WERI-Rb-1 (cell line): ENCODE measurements at regions not wholly inside any gene's neighbourhood (a gene's known extent, or its start where the extent isn't known, plus 50 kb on each side); places are given as distances from the start of the nearest gene placed in this dataset.

ENCODE experiments used
- DNase-seq: peaks from one replicate; pipeline ENCODE4 v3.0.0-alpha.2; 2020
- H3K27ac ChIP-seq: fragments of 250-450 bp; sonication (Bioruptor Pico); 2 replicates; pipeline ENCODE4 v1.5.1; 2020; ENCODE audit warnings: mild to moderate bottlenecking, moderate library complexity
- H3K27me3 ChIP-seq: fragments of 250-450 bp; sonication (Bioruptor Pico); 2 replicates; pipeline ENCODE4 v1.5.1; 2021; ENCODE audit warnings: mild to moderate bottlenecking, low read depth, moderate library complexity; ENCODE audit not compliant: insufficient read depth, severe bottlenecking
- H3K36me3 ChIP-seq: fragments of 250-450 bp; sonication (Bioruptor Pico); 2 replicates; pipeline ENCODE4 v1.5.1; 2020; ENCODE audit warnings: mild to moderate bottlenecking, moderate library complexity
- H3K4me3 ChIP-seq: 2 replicates; pipeline ENCODE4 v1.5.1; 2011; ENCODE audit warnings: low read depth, mild to moderate bottlenecking, control low read depth, low read length
- H3K9me3 ChIP-seq: fragments of 250-450 bp; sonication (Bioruptor Pico); 2 replicates; pipeline ENCODE4 v1.5.1; 2021; ENCODE audit warnings: mild to moderate bottlenecking, moderate library complexity; ENCODE audit not compliant: severe bottlenecking
- TF ChIP-seq, protein P1 (sequence below): IDR thresholded peaks from 2 replicates; pipeline ENCODE4 v1.5.1; 2011; ENCODE audit warnings: low read depth, mild to moderate bottlenecking, control low read depth, inconsistent platforms, low read length

DNA sequence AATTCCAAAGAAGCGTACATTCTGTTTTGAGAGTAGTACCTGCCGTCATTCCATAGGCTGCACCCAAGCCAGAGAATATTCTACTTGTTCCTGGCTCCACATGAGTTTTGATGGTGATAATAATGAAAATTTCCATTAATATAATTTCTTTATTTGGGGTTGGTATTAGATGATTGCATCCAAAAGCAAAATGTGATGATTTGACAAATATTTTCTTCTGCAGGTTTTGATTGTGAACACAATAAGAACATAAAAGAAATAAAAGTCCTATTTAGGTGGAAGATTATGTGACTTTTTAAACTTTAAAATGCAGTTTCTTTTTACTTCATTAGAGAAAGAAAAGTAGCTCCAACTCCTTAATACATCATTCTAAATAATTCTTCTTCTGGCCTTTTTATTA, 284.8 kb upstream of the FMN2 start:
- no peak overlapping the region for H3K27ac ChIP-seq
- no peaks in the 10 kb centered on the region for H3K36me3 ChIP-seq
- no peak for DNase-seq
- no peaks in the 10 kb centered on the region for H3K27me3 ChIP-seq
- H3K9me3 ChIP-seq = no peaks in the 10 kb centered on the region
- H3K4me3 ChIP-seq = no peak overlapping the region
- TF ChIP-seq, protein P1, sequence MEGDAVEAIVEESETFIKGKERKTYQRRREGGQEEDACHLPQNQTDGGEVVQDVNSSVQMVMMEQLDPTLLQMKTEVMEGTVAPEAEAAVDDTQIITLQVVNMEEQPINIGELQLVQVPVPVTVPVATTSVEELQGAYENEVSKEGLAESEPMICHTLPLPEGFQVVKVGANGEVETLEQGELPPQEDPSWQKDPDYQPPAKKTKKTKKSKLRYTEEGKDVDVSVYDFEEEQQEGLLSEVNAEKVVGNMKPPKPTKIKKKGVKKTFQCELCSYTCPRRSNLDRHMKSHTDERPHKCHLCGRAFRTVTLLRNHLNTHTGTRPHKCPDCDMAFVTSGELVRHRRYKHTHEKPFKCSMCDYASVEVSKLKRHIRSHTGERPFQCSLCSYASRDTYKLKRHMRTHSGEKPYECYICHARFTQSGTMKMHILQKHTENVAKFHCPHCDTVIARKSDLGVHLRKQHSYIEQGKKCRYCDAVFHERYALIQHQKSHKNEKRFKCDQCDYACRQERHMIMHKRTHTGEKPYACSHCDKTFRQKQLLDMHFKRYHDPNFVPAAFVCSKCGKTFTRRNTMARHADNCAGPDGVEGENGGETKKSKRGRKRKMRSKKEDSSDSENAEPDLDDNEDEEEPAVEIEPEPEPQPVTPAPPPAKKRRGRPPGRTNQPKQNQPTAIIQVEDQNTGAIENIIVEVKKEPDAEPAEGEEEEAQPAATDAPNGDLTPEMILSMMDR = no peak

DNA sequence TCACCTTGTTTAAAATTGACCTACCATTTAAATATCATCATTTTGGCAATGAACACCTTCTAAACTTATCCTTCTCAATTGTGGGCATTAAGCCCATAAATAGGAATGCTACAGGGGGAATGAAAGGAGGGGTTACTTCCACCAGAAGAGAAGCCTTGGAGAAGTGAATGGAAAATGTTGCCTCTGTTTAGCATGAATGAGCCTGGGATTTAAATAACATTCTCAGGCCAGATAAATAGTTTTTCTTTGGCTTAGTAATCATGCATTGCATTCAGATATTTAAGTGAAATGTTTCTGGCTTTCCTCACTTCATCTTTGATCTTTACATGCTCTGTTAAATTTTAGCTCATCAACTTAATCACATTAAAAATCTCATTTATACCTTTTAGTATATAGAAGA, 284.3 kb upstream of the FMN2 start:
- DNase-seq = no peak
- TF ChIP-seq, protein P1 = no peak
- Histone ChIP-seq H3K9me3 (no peaks in the 10 kb centered on the region), H3K27me3 (no peaks in the 10 kb centered on the region), H3K4me3 (no peak overlapping the region), H3K36me3 (no peaks in the 10 kb centered on the region), H3K27ac (no peak overlapping the region)

DNA sequence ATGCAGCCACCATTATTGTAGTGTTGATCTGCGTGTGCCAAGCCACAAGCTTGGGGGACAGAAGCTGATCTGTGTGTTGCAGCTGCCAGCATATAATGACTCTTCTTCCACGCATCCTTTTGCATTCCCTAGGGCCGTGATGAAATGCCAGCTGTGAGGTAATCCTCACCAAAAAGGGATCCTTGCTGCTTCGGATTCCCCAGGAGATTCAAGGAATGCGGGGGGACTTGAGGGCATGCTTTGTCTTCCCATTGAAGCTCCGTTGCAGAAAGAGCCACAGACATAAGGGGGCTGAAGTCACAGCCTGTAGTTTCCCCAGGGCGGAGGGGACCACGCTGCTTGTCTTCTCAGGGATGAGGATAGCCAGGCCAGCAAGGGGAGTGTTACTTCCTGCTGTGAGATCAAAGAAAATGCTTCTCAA, 281.6 kb upstream of the FMN2 start:
- Histone ChIP-seq H3K9me3 (no peaks in the 10 kb centered on the region), H3K27me3 (no peaks in the 10 kb centered on the region), H3K4me3 (no peak overlapping the region), H3K27ac (no peak overlapping the region), H3K36me3 (no peaks in the 10 kb centered on the region)
- DNase-seq = no peak
- TF ChIP-seq, protein P1 = no peak

GRCh38 chr1:239811211-239811885, 280.3 kb upstream of the FMN2 start:
- TF ChIP-seq, protein P1 = no peak
- no peak overlapping the region for H3K27ac ChIP-seq
- no peaks in the 10 kb centered on the region for H3K36me3 ChIP-seq
- H3K9me3 ChIP-seq = no peaks in the 10 kb centered on the region
- no peak for DNase-seq
- no peaks in the 10 kb centered on the region for H3K27me3 ChIP-seq
- no peak overlapping the region for H3K4me3 ChIP-seq

- H3K36me3 ChIP-seq = no peaks in the 10 kb centered on the region
- H3K27ac ChIP-seq = no peak overlapping the region
- no peak overlapping the region for H3K4me3 ChIP-seq
- no peaks in the 10 kb centered on the region for H3K9me3 ChIP-seq
- no peak for DNase-seq
- no peaks in the 10 kb centered on the region for H3K27me3 ChIP-seq
- TF ChIP-seq, protein P1 = no peak
Observed at GRCh38 chr1:239812580-239812979, 279.1 kb upstream of the FMN2 start.

DNA sequence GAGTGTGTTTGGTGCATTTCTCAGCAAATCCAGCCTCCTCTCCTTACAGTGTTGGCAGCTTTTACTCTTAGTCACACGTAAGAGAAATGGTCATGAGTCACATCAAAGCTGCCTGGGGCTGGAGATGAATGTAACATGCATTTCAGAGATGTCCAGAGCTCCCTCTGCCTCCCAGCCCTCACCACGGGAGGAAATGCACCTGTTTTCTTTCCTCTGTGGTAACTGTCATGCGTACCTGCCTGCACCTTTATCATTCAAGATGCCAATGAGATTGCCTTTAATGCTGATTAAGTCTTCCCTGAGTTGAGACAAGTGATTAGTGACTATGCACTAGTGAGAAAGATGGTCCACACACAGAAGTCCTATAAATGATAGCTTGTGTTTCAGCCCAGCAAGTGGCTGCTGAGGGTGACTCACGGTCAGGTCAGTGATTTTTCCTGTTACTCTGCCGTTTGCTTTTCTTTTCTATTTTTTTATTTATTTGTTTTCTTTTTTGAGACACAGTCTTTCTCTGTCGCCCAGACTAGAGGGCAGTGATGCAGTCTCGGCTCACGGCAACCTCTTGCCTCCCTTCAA, 277.3 kb upstream of the FMN2 start:
- DNase-seq = no peak
- TF ChIP-seq, protein P1 = no peak
- no peaks in the 10 kb centered on the region for H3K36me3 ChIP-seq
- no peak overlapping the region for H3K4me3 ChIP-seq
- no peaks in the 10 kb centered on the region for H3K9me3 ChIP-seq
- H3K27ac ChIP-seq = no peak overlapping the region
- no peaks in the 10 kb centered on the region for H3K27me3 ChIP-seq
